C4-2B (cell line): ENCODE measurements at regions not wholly inside any gene's neighbourhood (a gene's known extent, or its start where the extent isn't known, plus 50 kb on each side); places are given as distances from the start of the nearest gene placed in this dataset.
"Not testable (repeated sequence)": the region's sequence is repeated elsewhere in the genome, so short reads cannot be mapped to it uniquely, and the experiment has no call there.

Source experiments
- ZFX ChIP-seq: fragments of 450-650 bp; IDR thresholded peaks from 2 replicates; pipeline ENCODE4 v1.6.1; 2017
- TF ChIP-seq, protein P1 (sequence below): fragments of 450-650 bp; conservative IDR thresholded peaks from 2 replicates; pipeline ENCODE4 v1.5.1; 2017; ENCODE audit warnings: mild to moderate bottlenecking

DNA sequence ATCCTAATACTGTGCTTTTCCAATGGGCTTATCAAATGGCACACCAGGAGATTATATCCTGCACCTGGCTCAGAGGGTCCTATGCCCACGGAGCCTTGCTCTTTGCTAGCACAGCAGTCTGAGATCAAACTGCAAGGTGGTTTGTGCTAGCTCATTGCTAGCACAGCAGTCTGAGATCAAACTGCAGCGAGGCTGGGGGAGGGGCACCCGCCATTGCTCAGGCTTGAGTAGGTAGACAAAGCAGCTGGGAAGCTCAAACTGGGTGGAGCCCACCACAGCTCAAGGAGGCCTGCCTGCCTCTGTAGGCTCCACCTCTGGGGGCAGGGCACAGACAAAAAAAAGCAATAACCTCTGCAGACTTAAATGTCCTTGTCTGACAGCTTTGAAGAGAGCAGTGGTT lies 116.0 kb upstream of the ETV3 start:
- TF ChIP-seq, protein P1, sequence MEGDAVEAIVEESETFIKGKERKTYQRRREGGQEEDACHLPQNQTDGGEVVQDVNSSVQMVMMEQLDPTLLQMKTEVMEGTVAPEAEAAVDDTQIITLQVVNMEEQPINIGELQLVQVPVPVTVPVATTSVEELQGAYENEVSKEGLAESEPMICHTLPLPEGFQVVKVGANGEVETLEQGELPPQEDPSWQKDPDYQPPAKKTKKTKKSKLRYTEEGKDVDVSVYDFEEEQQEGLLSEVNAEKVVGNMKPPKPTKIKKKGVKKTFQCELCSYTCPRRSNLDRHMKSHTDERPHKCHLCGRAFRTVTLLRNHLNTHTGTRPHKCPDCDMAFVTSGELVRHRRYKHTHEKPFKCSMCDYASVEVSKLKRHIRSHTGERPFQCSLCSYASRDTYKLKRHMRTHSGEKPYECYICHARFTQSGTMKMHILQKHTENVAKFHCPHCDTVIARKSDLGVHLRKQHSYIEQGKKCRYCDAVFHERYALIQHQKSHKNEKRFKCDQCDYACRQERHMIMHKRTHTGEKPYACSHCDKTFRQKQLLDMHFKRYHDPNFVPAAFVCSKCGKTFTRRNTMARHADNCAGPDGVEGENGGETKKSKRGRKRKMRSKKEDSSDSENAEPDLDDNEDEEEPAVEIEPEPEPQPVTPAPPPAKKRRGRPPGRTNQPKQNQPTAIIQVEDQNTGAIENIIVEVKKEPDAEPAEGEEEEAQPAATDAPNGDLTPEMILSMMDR: not testable (repeated sequence)
- not testable (repeated sequence) for TF ChIP-seq ZFX
